Upper lobe of right lung (tissue), 1 donor: ENCODE measurements at regions not wholly inside any gene's neighbourhood (a gene's known extent, or its start where the extent isn't known, plus 50 kb on each side); places are given as distances from the start of the nearest gene placed in this dataset.

Source experiments
- ATAC-seq: fragments of 200-7000 bp; cut with Tn5 transposase; one replicate; pipeline ENCODE4 v1.9.1; 2020; ENCODE audit warnings: mild to moderate bottlenecking, moderate library complexity
- DNase-seq: peaks from one replicate; pipeline ENCODE4 v3.0.0-alpha.2; 2020
- H3K27ac ChIP-seq: fragments of 200-600 bp; one replicate; pipeline ENCODE4 v1.8.0; 2022
- H3K27me3 ChIP-seq: fragments of 200-600 bp; one replicate; pipeline ENCODE4 v1.8.0; 2022; ENCODE audit warnings: mild to moderate bottlenecking
- H3K36me3 ChIP-seq: fragments of 200-600 bp; one replicate; pipeline ENCODE4 v1.8.0; 2022
- H3K4me1 ChIP-seq: fragments of 200-600 bp; one replicate; pipeline ENCODE4 v1.8.0; 2022
- H3K4me3 ChIP-seq: fragments of 200-600 bp; one replicate; pipeline ENCODE4 v1.8.0; 2022; ENCODE audit warnings: mild to moderate bottlenecking
- H3K9me3 ChIP-seq: fragments of 200-600 bp; one replicate; pipeline ENCODE4 v1.8.0; 2022
- CTCF ChIP-seq: fragments of 200-600 bp; IDR thresholded peaks from one replicate; pipeline ENCODE4 v1.8.0; 2022; ENCODE audit warnings: antibody characterized with exemption
- intact Hi-C: fragments of 100-400 bp; cut with DNase I; formaldehyde crosslinking; loops from one replicate; pipeline ENCODE4 v1.11.0; 2022
- donor health status: DM: no; HTN: yes; CAD: no; lungs with severe emphysema.

- no peak for TF ChIP-seq CTCF
- intact Hi-C loops = no loop called here
- H3K36me3 ChIP-seq = no peaks in the 10 kb centered on the region
- no peak overlapping the region for H3K4me3 ChIP-seq
- no peak overlapping the region for H3K27ac ChIP-seq
- ATAC-seq = no peak
- H3K4me1 ChIP-seq = peaks cover 23% of the 10 kb centered on the region
- no peaks in the 10 kb centered on the region for H3K27me3 ChIP-seq
- DNase-seq = no peak
- H3K9me3 ChIP-seq = no peaks in the 10 kb centered on the region
These were observed 218.4 kb upstream of the TLE3 start for GRCh38 chr15:70316059-70316600.

- H3K36me3 ChIP-seq = no peaks in the 10 kb centered on the region
- ATAC-seq = no peak
- TF ChIP-seq CTCF = no peak
- no peak overlapping the region for H3K4me3 ChIP-seq
- no peaks in the 10 kb centered on the region for H3K27me3 ChIP-seq
- H3K4me1 ChIP-seq = peaks cover 16% of the 10 kb centered on the region
- H3K9me3 ChIP-seq = no peaks in the 10 kb centered on the region
- DNase-seq = no peak
- H3K27ac ChIP-seq = no peak overlapping the region
- intact Hi-C loops = no loop called here
These were observed 217.7 kb upstream of the TLE3 start for GRCh38 chr15:70315431-70315830.

GRCh38 chr15:70314688-70315087 lies 217.0 kb upstream of the TLE3 start:
- H3K9me3 ChIP-seq = no peaks in the 10 kb centered on the region
- DNase-seq (no peak), ATAC-seq (no peak)
- no peak overlapping the region for H3K27ac ChIP-seq
- no peaks in the 10 kb centered on the region for H3K36me3 ChIP-seq
- no peaks in the 10 kb centered on the region for H3K27me3 ChIP-seq
- no peak for TF ChIP-seq CTCF
- H3K4me1 ChIP-seq = peaks cover 10% of the 10 kb centered on the region
- no peak overlapping the region for H3K4me3 ChIP-seq
- intact Hi-C loops = no loop called here

- ATAC-seq (no peak), DNase-seq (no peak)
- Histone ChIP-seq H3K36me3 (no peaks in the 10 kb centered on the region), H3K4me1 (peaks cover 3% of the 10 kb centered on the region), H3K9me3 (no peaks in the 10 kb centered on the region), H3K4me3 (no peak overlapping the region), H3K27ac (no peak overlapping the region), H3K27me3 (no peaks in the 10 kb centered on the region)
- intact Hi-C loops = no loop called here
- no peak for TF ChIP-seq CTCF
These were observed 216.3 kb upstream of the TLE3 start for GRCh38 chr15:70314018-70314354.

- no peak overlapping the region for H3K4me3 ChIP-seq
- ATAC-seq (peak; percentile 21), DNase-seq (no peak)
- H3K4me1 ChIP-seq = no peaks in the 10 kb centered on the region
- intact Hi-C loops = no loop called here
- H3K9me3 ChIP-seq = no peaks in the 10 kb centered on the region
- H3K27ac ChIP-seq = no peak overlapping the region
- no peaks in the 10 kb centered on the region for H3K36me3 ChIP-seq
- no peak for TF ChIP-seq CTCF
- no peaks in the 10 kb centered on the region for H3K27me3 ChIP-seq
These were observed 215.6 kb upstream of the TLE3 start for GRCh38 chr15:70313099-70314017.
